NOMO-1 (cell line): ENCODE measurements at regions not wholly inside any gene's neighbourhood (a gene's known extent, or its start where the extent isn't known, plus 50 kb on each side); places are given as distances from the start of the nearest gene placed in this dataset.

Source experiments
- DNase-seq, 2 experiments: peaks; one replicate each; lab custom pipeline; 2025; ENCODE audit not compliant: unreplicated experiment in 2 of 2; lab: John Stamatoyannopoulos, UW

DNA sequence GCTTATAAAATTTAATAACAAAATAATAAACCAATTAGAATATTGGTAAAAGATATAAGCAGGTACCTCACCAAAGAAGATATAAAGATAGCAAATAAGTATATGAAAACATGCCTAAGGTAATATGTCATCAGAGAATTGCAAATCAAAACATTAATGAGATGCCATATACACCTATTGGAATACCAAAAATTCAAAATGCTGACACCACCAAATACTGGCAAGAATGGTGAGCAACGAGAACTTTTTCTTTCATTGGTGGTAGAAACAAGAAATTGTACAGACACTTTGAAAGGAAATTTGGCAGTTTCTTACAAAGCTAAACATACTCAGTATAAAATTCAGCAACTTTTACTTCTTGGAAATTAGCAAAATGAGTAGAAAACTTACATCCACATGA is 346.9 kb upstream of the ROBO1 start:
- DNase-seq, result no peak

- no peak for DNase-seq
These were observed 345.5 kb upstream of the ROBO1 start for GRCh38 chr3:80113331-80113730.

GRCh38 chr3:80099559-80100066 is 331.8 kb upstream of the ROBO1 start:
- no peak for DNase-seq

DNA sequence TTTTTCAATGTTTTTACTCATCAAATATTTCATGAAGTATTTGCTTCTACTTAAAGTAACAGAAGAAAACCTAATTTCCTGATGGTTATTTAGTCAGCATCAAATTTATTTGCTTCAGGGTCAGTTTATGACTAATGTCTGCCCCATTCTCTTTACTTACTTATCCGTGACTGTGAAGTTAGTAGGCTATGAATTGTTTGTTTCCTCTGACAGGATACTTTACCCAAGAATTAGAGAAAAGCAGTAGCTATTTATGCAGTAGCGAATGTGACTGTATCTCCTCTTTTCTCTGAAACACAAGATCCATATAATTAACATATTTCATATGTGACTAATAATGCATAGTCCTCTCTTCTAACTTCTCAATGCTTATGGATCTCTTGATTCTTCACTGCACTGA is 329.9 kb upstream of the ROBO1 start:
- no peak for DNase-seq

- DNase-seq, result no peak
These were observed 329.1 kb upstream of the ROBO1 start for GRCh38 chr3:80096909-80097308.

GRCh38 chr3:80094589-80094988 is 326.8 kb upstream of the ROBO1 start:
- peak in 1 of 2 experiments; percentile 2 for DNase-seq

- no peak for DNase-seq
These were observed 320.0 kb upstream of the ROBO1 start for GRCh38 chr3:80087767-80088166.

DNA sequence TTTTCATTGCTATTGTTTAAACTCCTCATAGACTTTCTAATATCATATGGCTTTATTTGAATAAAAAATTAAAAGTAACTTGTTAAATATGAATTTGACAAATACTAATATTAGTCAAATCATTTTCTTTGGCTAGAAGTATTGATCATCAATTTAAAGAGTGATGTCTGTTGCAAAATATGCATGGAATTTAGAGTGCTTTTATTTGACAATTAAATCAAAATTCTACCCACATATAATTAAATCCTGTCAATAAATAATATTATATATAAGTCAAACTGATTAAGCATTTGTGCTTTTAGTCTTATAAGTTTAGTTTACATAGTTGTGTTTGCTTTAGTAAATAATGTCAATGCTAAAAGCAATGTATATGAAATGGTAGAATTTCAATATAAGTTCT is 318.6 kb upstream of the ROBO1 start:
- DNase-seq, result no peak

- no peak for DNase-seq
These were observed 312.1 kb upstream of the ROBO1 start for GRCh38 chr3:80079886-80080285.

DNA sequence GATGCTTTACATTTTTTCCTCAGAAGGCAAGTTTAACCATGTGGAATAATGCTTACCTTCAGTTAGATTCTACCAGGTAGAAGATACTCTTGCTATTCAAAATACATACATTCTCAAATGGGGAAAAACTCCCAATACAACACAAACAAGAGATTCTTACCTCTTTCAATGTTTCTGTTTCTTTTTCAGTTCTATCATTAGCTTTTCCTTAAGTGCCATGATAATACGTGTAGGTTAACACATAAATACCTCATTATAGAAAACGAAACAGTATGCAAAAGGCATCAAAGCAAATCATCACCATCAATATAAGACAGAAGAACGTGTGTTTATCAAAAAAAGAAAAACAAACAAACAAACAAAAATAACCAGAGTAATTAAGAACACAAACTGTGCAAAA is 300.7 kb upstream of the ROBO1 start:
- no peak for DNase-seq

DNA sequence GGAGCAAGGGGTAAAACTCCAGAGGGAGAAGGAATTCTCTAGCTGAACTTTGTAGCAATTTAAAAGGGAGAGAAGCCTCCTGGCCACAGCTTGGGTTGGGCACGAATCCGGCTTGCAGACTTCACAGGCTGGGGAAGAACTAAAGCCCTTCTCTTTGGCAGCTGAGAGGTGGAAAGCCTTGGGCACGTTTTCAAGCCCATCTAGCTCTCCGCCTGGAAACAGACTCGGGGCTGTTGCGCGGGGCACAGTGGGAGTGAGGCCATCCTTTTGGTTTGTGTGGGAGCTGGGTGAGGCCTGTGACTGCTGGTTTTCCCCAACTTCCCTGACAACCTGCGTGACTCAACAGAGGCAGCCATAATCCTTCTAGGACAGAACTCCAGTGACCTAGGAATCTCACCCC is 295.7 kb upstream of the ROBO1 start:
- DNase-seq, result no peak

DNA sequence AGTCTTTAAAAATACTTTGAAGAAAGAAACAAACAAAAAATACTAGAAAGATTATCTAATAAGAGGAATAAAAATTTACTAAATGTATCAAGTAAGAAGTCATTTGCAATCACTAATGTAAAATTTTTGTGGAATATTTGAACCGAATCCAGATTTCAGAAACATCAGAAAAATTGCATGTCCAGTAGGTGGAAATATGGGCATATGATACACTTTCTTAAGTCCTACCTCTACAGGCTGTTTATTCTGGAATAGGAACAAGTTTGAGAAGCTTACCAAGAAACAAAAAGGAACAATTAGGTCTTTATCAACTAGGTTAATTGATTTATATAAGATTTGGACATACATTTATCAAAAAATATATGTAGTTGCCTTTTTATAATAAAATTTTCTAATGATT is 292.9 kb upstream of the ROBO1 start:
- no peak for DNase-seq

GRCh38 chr3:80055306-80055705 is 287.5 kb upstream of the ROBO1 start:
- no peak for DNase-seq

DNA sequence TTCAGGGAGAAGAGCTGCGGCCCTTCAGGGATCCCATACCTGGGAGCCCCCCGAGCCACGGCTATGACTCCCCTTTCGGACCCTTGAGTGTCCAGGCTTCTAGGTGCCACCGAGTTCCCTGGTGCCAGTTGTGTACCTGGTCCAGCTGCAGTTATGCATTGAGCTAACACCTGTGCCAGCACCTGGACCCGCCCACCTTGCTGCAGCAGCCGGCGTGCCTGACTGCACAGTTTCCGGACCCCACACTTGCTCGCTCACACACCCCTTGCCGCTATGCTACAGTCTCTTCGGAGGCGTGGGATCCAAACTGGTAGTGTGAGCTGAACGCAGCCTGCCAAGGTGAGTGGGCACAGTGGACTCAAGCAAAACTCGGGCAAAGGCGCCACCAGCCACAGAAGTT is 284.5 kb upstream of the ROBO1 start:
- no peak for DNase-seq

DNA sequence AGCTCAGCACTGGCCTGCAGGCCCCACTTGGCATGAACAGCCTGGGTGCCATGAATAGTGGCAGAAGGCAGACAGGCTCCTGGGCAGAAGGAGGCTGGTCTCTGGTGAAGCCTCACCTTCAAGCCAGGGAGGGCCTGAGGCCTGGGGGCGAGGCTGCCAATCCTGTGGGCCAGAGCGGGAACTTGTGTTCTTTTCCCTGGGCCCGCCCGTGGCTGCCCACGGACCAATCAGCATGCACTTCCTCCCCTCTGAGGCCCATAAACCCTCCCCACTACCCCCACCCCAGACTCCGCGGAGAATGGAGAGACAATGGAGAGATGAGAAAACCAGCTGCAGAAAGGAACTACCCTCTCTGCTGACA is 283.8 kb upstream of the ROBO1 start:
- no peak for DNase-seq

GRCh38 chr3:80050826-80051601 is 283.2 kb upstream of the ROBO1 start:
- DNase-seq, result no peak

GRCh38 chr3:80043226-80043625 is 275.4 kb upstream of the ROBO1 start:
- no peak for DNase-seq

GRCh38 chr3:80040067-80040466 is 272.3 kb upstream of the ROBO1 start:
- no peak for DNase-seq

DNA sequence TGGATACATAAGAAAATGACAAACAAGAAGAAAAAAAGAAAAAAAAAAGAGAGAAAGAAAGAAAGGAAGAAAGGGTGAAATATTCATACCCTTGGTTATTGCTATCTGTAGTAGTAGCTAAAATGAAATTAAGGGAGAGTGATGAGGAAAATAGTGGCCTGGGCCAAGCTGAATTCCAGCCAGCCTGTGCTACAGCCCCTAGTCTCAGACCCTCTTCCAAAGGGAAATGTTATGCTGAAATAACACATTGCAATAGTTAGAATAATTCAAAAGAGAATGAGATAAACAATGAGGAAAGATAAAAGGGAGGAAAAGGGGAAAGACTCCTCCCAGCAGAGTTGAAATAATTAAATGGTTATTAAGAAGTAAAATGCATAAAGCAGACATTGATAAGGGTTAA is 268.4 kb upstream of the ROBO1 start:
- DNase-seq, result no peak

DNA sequence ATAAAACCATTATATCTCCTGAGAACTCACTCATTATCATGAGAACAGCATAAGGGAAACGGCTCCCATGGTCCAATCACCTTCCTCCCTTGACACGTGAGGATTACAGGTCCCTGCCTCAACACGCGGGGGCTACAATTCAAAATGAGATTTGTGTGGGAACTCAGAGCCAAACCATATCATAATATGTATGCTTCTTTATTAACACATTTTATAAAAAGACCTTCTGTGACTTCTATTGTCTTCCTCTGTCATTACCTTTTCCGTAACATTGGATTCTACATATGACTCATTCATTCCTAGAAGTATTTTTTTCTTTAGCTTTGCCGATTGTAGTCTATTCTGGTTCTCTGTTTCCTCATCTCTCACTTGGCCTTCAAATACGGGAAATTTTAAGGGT is 267.2 kb upstream of the ROBO1 start:
- no peak for DNase-seq

DNA sequence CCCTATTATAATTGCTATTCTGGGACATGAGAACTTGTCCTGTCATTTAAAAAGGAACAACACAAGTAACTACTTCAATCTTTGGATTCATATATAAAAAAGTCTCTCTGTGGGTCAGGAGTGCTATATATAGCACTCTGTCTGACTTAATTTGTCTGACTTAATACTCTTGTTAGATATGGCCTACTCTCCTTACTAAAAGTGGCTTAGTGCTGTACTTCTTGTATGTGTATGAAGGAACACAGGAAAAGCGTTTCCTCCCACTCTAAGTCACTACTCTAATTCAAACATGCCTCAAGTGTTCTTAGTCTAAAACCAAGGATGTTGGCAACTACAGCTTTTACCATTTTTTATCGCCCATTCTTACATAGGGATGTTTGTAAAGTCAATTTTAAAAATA is 255.2 kb upstream of the ROBO1 start:
- no peak for DNase-seq

DNA sequence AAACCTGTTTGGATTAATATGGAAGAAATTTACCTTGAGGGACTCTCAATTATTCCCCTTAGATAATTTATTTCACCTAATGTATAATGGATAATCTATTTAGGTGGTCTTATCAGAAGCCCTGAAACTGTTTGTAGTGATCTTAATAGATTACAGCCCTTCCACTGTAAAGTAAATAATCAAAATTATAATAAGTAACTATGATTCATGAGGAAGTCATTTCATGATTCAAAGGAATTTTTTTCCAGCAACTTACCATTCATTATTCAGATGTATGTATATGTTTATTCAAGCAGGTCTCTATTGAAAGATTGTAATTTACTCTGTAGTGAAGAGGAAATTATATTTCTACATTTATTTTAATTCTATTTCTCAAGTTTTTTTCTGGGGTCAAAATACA is 250.6 kb upstream of the ROBO1 start:
- DNase-seq, result no peak

DNA sequence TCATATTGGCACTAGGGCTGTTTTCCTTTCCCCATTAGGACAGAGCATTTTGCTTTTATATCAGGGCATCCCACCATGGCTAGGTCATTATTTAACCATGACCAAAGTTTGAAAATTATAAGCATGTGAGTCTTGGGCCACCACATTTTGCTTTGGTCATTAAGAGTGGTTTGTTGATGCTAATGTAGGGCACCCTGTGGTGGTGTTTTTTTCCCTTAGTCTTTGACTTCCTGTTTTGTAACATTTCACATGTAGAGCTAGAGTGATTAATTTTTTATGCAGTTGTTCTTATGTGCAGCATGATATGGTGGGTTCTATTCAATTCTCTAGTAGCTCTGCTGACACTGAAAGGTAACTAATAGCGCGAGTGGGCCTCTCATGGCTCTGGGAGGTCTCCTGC is 249.6 kb upstream of the ROBO1 start:
- DNase-seq, result peak in 1 of 2 experiments; percentile 34
